ENCODE measurements at regions not wholly inside any gene's neighbourhood (a gene's known extent, or its start where the extent isn't known, plus 50 kb on each side); places are given as distances from the start of the nearest gene placed in this dataset.
"Not testable (repeated sequence)": the region's sequence is repeated elsewhere in the genome, so short reads cannot be mapped to it uniquely, and the experiment has no call there.

GRCh38 chr7:28328822-28329660 is 83.3 kb upstream of the CREB5 start:
- DNase-seq (ENCODE audit: low spot score): no peak

GRCh38 chr7:28329661-28330363 is 82.5 kb upstream of the CREB5 start:
- no peak for DNase-seq (ENCODE audit: low spot score)

More at GRCh38 chr7:28328822-28329660, 83.3 kb upstream of the CREB5 start:
- no peak for TF ChIP-seq CTCF (IDR thresholded peaks at IDR 0.05; ENCODE audit: extremely low read depth, missing control alignments)

GRCh38 chr7:28330384-28331070 is 81.8 kb upstream of the CREB5 start:
- no peak for DNase-seq (ENCODE audit: low spot score)
- no peak for TF ChIP-seq CTCF (IDR thresholded peaks at IDR 0.05; ENCODE audit: extremely low read depth, missing control alignments)

More at GRCh38 chr7:28329661-28330363, 82.5 kb upstream of the CREB5 start:
- no peak for TF ChIP-seq CTCF (IDR thresholded peaks at IDR 0.05; ENCODE audit: extremely low read depth, missing control alignments)

GRCh38 chr7:28332046-28332445 is 80.3 kb upstream of the CREB5 start:
- TF ChIP-seq CTCF (IDR thresholded peaks at IDR 0.05; ENCODE audit: extremely low read depth, missing control alignments): no peak
- DNase-seq (ENCODE audit: low spot score): no peak

GRCh38 chr7:28333548-28333947 is 78.8 kb upstream of the CREB5 start:
- DNase-seq (ENCODE audit: low spot score): not testable (repeated sequence)

GRCh38 chr7:28336806-28337205 is 75.5 kb upstream of the CREB5 start:
- no peak for DNase-seq (ENCODE audit: low spot score)
- no peak for TF ChIP-seq CTCF (IDR thresholded peaks at IDR 0.05; ENCODE audit: extremely low read depth, missing control alignments)

- TF ChIP-seq CTCF (IDR thresholded peaks at IDR 0.05; ENCODE audit: extremely low read depth, missing control alignments): no peak
- DNase-seq (ENCODE audit: low spot score): no peak
Measured at GRCh38 chr7:28338041-28338440, 74.3 kb upstream of the CREB5 start.

All from GM20000 (cell line).